ENCODE measurements at regions not wholly inside any gene's neighbourhood (a gene's known extent, or its start where the extent isn't known, plus 50 kb on each side); places are given as distances from the start of the nearest gene placed in this dataset.
"Not testable (repeated sequence)": the region's sequence is repeated elsewhere in the genome, so short reads cannot be mapped to it uniquely, and the experiment has no call there.

GRCh38 chr2:107681936-107682335 lies 144.8 kb upstream of the RGPD4 start:
- DNase-seq (ENCODE audit: extremely low read depth, low read depth), result no peak

GRCh38 chr2:107684421-107684820 lies 142.3 kb upstream of the RGPD4 start:
- DNase-seq (ENCODE audit: extremely low read depth, low read depth), result no peak

- no peak for DNase-seq (ENCODE audit: extremely low read depth, low read depth)
These were observed 141.2 kb upstream of the RGPD4 start for GRCh38 chr2:107685421-107685986.

- DNase-seq (ENCODE audit: extremely low read depth, low read depth), result no peak
These were observed 139.6 kb upstream of the RGPD4 start for GRCh38 chr2:107687073-107687472.

GRCh38 chr2:107688135-107688534 lies 138.6 kb upstream of the RGPD4 start:
- no peak for DNase-seq (ENCODE audit: extremely low read depth, low read depth)

DNA sequence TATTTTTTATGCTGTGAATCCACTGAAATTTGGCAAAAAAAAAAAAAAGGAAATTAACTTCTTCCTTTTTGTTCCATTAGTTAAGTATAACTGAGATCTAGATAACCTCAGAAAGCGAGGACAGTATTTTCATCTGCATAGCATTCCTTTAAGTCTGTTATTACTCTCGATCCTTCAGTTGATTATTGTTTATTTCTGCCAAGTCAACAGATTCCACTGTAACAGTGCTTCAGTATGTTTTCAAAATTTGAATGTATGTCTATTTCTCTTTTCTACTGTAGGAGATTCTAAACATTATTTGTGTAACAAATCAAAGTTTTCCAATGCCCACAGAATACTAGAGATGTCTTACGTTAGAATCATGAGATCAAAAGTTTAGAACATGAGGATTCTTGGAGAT lies 133.1 kb upstream of the RGPD4 start:
- DNase-seq (ENCODE audit: extremely low read depth, low read depth), result no peak

DNA sequence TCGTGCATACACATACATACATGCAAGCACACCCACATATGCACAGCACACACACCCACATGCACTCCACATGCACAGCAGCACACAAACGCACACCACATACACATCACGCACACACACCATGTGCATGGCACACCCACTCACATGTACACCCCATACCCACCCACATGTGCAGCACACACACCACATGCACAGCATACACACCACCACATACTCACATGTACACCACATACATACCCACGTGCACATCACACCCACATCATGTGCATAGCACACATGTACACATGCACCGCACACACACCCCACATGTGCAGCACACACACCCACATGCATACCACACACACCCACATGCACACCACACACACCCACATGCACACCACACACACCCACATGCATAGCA lies 132.0 kb upstream of the RGPD4 start:
- no peak for DNase-seq (ENCODE audit: extremely low read depth, low read depth)

- no peak for DNase-seq (ENCODE audit: extremely low read depth, low read depth)
These were observed 129.3 kb upstream of the RGPD4 start for GRCh38 chr2:107697385-107697784.

DNA sequence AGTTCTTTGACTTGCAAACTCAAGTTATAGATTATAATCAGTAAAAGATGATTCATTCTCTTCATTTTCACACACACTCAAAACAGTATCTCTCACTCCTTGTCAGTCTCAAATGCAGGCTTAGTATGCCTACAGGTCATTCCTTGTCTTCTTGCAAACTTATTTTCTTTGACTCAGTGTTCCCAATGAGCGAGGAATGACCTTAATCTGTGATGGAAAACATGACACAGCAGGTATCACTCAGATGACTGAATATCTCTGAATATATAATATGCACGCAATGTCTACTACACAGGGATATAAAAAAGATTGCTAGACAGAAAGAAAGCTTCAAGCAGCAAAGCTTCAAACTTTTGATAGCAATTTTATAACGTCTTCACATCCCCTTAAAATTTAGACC lies 127.8 kb upstream of the RGPD4 start:
- DNase-seq (ENCODE audit: extremely low read depth, low read depth), result no peak

- DNase-seq (ENCODE audit: extremely low read depth, low read depth), result no peak
These were observed 126.6 kb upstream of the RGPD4 start for GRCh38 chr2:107700073-107700472.

DNA sequence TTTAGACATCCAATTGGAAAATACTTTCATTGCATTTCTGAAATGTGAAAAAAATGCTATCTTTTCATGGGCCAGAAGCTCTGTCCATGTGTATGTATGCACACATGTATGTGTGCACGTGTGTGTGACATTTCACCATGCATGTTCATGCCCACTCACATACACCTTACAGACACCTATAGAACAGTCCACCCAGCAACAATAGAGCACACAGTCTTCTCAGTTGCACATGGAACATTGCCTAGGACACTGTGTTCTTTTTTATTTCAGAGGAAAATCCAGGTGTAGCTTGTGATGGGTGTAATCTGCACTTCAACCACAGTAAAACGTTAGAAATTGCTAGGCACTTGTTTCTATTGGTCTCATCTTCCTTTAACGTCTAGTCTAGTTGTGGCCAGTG lies 114.8 kb upstream of the RGPD4 start:
- DNase-seq (ENCODE audit: extremely low read depth, low read depth), result no peak

DNA sequence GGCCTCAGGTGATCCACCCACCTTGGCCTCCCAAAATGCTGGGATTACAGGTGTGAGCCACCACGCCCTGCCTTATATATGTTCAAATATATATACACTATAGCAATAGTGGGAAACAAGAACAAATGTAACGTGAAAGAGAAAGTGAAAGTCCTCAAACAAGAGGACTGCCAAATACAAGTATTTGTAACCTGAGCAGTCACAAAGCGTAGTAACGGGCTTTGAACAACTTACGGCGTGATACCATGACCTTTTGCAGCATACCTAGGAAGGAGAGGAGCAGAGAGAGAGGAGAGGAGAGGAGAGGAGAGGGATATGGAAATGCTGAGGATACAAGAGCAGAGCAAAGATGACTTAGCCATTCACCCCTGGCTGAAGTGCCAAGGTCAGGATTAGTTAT lies 113.8 kb upstream of the RGPD4 start:
- no peak for DNase-seq (ENCODE audit: extremely low read depth, low read depth)

GRCh38 chr2:107717661-107718060 lies 109.0 kb upstream of the RGPD4 start:
- DNase-seq (ENCODE audit: extremely low read depth, low read depth), result no peak

DNA sequence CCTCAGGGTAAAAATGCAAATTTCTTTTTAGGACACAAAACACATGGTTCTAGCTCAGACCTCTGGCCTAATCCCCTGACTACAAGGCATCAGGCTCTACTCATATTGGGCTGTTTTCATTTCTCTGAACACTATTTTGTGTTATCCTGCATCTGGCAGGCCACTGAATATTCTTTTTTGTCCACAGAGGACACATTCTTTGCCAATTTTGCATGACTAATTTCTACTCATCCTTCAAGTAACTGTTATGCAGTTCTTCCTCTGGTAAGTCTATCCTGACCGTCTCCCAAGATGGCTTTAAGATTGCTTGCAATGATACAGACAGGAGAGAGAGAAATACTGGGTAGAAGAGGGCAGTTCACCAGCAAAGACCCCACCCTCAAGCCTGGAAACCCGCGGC lies 107.6 kb upstream of the RGPD4 start:
- DNase-seq (ENCODE audit: extremely low read depth, low read depth), result no peak

GRCh38 chr2:107719836-107720235 lies 106.9 kb upstream of the RGPD4 start:
- no peak for DNase-seq (ENCODE audit: extremely low read depth, low read depth)

DNA sequence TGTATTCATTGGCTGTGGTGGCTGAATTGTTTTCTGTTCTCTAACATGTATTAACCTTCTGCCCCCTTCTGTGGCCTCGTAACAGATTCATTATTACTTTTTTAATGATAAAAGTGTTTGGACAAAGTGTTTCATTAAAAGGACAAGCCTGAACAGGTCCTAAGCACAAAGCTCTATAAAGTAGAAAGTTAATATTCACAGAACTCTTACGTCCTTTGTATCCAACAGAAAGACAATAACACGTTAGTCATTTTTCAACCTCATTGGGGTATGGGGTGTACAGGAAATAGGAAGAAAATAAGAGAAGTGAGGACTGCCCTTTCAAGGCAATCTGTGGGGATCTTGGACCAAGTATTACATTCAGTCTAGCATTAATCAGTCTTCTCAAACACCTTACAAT lies 105.5 kb upstream of the RGPD4 start:
- no peak for DNase-seq (ENCODE audit: extremely low read depth, low read depth)

DNA sequence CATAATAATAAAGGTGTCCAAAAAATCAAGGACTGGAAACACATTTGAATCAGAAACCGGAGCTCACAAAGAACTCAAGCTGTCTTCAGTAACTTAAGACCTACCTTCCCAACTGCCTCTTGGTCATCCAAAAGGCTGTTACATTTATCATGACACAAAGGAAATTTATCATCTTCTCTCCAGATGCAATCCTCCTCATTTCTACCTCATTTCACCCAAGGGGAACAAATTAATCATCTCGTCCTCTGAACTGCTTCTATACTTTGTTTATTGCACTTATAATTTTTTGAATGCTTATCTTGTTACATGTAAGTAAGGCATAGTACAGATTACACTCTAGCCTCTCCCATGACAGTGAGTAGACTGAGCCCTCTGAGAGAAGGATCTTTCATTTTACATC lies 105.1 kb upstream of the RGPD4 start:
- DNase-seq (ENCODE audit: extremely low read depth, low read depth), result no peak

GRCh38 chr2:107725824-107726223 lies 100.9 kb upstream of the RGPD4 start:
- not testable (repeated sequence) for DNase-seq (ENCODE audit: extremely low read depth, low read depth)

- DNase-seq (ENCODE audit: extremely low read depth, low read depth), result no peak
These were observed 99.4 kb upstream of the RGPD4 start for GRCh38 chr2:107727318-107727717.

GRCh38 chr2:107728586-107728985 lies 98.1 kb upstream of the RGPD4 start:
- peak; percentile 43 for DNase-seq (ENCODE audit: extremely low read depth, low read depth)

- DNase-seq (ENCODE audit: extremely low read depth, low read depth), result no peak
These were observed 97.3 kb upstream of the RGPD4 start for GRCh38 chr2:107729440-107729839.

GRCh38 chr2:107730898-107731297 lies 95.8 kb upstream of the RGPD4 start:
- peak; percentile 67 for DNase-seq (ENCODE audit: extremely low read depth, low read depth)

- DNase-seq (ENCODE audit: extremely low read depth, low read depth), result no peak
These were observed 95.3 kb upstream of the RGPD4 start for GRCh38 chr2:107731435-107731834.
